KMS-11 (cell line): ENCODE measurements at regions not wholly inside any gene's neighbourhood (a gene's known extent, or its start where the extent isn't known, plus 50 kb on each side); places are given as distances from the start of the nearest gene placed in this dataset.

Source experiments
- H2AFZ ChIP-seq: fragments of 200-600 bp; sonication (generic); 2 replicates; pipeline ENCODE4 v1.6.1; 2016; ENCODE audit warnings: antibody characterized with exemption, mixed run types, low read depth
- H3K27ac ChIP-seq: fragments of 200-600 bp; sonication (generic); 2 replicates; pipeline ENCODE4 v1.6.1; 2016; ENCODE audit warnings: mild to moderate bottlenecking, mixed run types
- H3K27me3 ChIP-seq: fragments of 200-600 bp; sonication (generic); 2 replicates; pipeline ENCODE4 v1.6.1; 2017; ENCODE audit warnings: mild to moderate bottlenecking, low read depth, mixed run types, moderate library complexity; ENCODE audit not compliant: insufficient read depth
- H3K36me3 ChIP-seq: fragments of 200-600 bp; sonication (generic); 2 replicates; pipeline ENCODE4 v1.6.1; 2017; ENCODE audit warnings: mild to moderate bottlenecking, mixed run types; ENCODE audit not compliant: insufficient read depth
- H3K4me1 ChIP-seq: fragments of 200-600 bp; sonication (generic); 2 replicates; pipeline ENCODE4 v1.6.1; 2016; ENCODE audit warnings: mild to moderate bottlenecking, low read depth, mixed run types; ENCODE audit not compliant: poor library complexity, severe bottlenecking
- H3K4me2 ChIP-seq: fragments of 200-600 bp; sonication (generic); 2 replicates; pipeline ENCODE4 v1.7.0; 2016; ENCODE audit warnings: mild to moderate bottlenecking, mixed run types
- H3K4me3 ChIP-seq: fragments of 200-600 bp; sonication (generic); IDR thresholded peaks from 2 replicates; pipeline ENCODE4 v1.6.1; 2017; ENCODE audit warnings: low read depth, low read length, mixed read lengths; ENCODE audit not compliant: insufficient read depth
- H3K79me2 ChIP-seq: fragments of 200-600 bp; sonication (generic); 2 replicates; pipeline ENCODE4 v1.6.1; 2016; ENCODE audit warnings: low read depth, mixed run types; ENCODE audit not compliant: insufficient read depth
- H3K9ac ChIP-seq: fragments of 200-600 bp; sonication (generic); 2 replicates; pipeline ENCODE4 v1.6.1; 2016; ENCODE audit warnings: mild to moderate bottlenecking, mixed run types
- H4K20me1 ChIP-seq: fragments of 200-600 bp; sonication (generic); 2 replicates; pipeline ENCODE4 v1.6.1; 2016; ENCODE audit warnings: mild to moderate bottlenecking, mixed run types; ENCODE audit not compliant: insufficient read depth
- TF ChIP-seq, protein P1 (sequence below): fragments of 200-600 bp; sonication (generic); conservative IDR thresholded peaks from 2 replicates; pipeline ENCODE4 v1.6.1; 2017; ENCODE audit warnings: low read depth, mild to moderate bottlenecking, antibody characterized with exemption, low read length, moderate library complexity, mixed read lengths

DNA sequence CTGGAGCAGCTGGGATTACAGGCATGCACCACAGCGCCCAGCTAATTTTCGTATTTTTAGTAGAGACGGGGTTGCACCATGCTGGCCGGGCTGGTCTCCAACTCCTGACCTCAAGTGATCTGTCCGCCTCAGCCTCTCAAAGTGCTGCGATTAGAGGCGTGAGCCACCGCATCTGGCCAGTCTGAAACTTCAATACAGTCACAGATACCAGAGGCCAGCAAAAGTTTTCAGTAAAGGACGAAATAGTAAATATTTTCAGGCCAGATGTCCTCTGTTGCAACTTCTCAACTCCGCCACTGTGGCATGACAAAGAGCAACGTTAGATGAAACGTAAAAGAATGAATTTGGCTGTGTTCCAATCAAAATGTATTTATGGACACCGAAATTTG is 403.6 kb downstream of the MN1 start:
- Histone ChIP-seq H3K79me2 (no peaks in the 10 kb centered on the region), H3K4me3 (no peak overlapping the region), H3K36me3 (no peaks in the 10 kb centered on the region), H3K27ac (no peak overlapping the region), H3K27me3 (peaks cover 3% of the 10 kb centered on the region; the same call in 1 of the 2 replicates), H2AFZ (no peak overlapping the region), H3K4me2 (no peak overlapping the region), H3K9ac (no peak overlapping the region), H3K4me1 (no peaks in the 10 kb centered on the region), H4K20me1 (no peaks in the 10 kb centered on the region)
- TF ChIP-seq, protein P1, sequence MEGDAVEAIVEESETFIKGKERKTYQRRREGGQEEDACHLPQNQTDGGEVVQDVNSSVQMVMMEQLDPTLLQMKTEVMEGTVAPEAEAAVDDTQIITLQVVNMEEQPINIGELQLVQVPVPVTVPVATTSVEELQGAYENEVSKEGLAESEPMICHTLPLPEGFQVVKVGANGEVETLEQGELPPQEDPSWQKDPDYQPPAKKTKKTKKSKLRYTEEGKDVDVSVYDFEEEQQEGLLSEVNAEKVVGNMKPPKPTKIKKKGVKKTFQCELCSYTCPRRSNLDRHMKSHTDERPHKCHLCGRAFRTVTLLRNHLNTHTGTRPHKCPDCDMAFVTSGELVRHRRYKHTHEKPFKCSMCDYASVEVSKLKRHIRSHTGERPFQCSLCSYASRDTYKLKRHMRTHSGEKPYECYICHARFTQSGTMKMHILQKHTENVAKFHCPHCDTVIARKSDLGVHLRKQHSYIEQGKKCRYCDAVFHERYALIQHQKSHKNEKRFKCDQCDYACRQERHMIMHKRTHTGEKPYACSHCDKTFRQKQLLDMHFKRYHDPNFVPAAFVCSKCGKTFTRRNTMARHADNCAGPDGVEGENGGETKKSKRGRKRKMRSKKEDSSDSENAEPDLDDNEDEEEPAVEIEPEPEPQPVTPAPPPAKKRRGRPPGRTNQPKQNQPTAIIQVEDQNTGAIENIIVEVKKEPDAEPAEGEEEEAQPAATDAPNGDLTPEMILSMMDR: no peak

DNA sequence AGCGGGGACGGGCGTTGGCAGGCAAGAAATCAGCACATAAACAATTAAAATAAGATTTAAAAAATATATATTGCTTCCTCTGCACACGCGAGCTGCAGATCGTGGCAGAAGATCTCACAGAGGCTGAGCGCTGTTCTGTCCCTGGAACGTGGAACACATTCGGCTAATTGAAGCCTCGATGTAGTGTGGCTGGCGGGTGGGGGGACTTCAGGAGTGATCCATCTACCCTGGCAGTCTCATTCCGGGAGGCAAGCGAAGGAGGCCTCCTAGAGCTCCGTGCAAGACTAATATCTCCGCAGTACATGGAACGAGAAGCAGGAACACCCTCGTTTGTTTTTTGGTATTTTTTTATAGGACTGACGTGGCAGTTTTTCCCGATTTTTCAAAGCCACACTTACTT is 402.4 kb downstream of the MN1 start:
- Histone ChIP-seq H3K27me3 (peaks cover 6% of the 10 kb centered on the region; the same call in 1 of the 2 replicates), H2AFZ (no peak overlapping the region), H3K9ac (no peak overlapping the region), H3K27ac (no peak overlapping the region), H3K4me1 (no peaks in the 10 kb centered on the region), H3K79me2 (no peaks in the 10 kb centered on the region), H4K20me1 (no peaks in the 10 kb centered on the region), H3K36me3 (no peaks in the 10 kb centered on the region), H3K4me3 (no peak overlapping the region), H3K4me2 (no peak overlapping the region)
- TF ChIP-seq, protein P1: no peak

DNA sequence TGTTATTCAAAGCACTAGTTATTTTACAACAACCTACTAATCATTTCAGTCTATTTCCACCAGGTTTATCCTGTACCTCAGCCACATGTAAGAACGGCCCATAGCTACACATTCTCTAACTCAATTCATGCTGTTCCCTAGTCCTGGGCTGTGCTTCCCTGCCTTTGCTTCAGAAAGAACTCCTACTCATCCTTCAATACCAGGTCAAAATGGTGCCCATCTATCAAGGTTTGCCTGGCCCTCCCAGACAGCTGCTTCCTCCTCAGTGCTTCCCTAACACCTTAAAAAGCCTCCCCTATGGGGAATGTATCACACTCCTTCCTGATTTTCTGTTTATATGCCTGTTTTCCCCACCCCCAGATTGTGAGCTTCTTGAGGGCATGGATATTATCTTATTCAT is 400.7 kb downstream of the MN1 start:
- no peaks in the 10 kb centered on the region for H3K4me1 ChIP-seq
- peaks cover 8% of the 10 kb centered on the region; the same call in 1 of the 2 replicates for H3K27me3 ChIP-seq
- TF ChIP-seq, protein P1: no peak
- no peak overlapping the region for H3K4me3 ChIP-seq
- H3K27ac ChIP-seq: no peak overlapping the region
- no peak overlapping the region for H3K9ac ChIP-seq
- H4K20me1 ChIP-seq: no peaks in the 10 kb centered on the region
- no peak overlapping the region for H3K4me2 ChIP-seq
- no peaks in the 10 kb centered on the region for H3K79me2 ChIP-seq
- H2AFZ ChIP-seq: no peak overlapping the region
- H3K36me3 ChIP-seq: no peaks in the 10 kb centered on the region

DNA sequence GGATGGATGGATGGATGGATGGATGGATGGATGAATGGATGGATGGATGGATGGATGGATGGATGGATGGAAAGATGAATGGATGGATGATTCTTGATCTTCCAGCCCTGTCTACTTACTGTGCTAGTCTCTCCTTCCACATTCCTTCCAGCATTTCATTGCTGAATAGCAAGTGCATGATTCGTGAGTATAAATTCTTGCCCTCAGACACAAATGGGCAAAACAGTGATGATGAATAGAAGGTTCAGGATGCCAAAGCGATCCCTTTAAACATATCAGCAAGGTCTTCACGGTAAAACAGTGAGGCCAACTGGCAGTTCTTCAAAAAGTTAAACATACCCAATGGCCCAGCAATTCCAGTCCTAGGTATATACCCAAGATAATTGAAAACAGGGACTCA is 400.2 kb downstream of the MN1 start:
- TF ChIP-seq, protein P1: no peak

DNA sequence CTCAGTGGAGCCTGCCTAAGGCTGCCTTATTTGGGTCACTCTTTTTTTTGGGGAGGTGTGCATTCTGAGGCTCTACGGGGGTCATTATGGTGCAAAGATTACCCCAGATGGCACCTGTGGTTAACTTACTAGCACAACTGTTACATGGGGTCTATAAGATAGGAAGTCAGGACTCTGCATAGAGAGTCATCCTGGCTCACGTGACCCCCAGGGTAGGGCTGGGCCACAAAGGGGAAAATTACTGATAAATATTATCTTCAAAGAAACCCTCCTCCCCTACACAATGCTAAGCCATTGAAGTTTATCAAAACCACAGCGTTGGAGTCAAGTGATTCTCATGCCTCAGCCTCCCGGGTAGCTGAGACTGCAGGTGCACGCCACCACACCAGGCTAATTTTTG is 397.1 kb downstream of the MN1 start:
- Histone ChIP-seq H4K20me1 (no peaks in the 10 kb centered on the region), H2AFZ (no peak overlapping the region), H3K4me3 (no peak overlapping the region), H3K9ac (no peak overlapping the region), H3K36me3 (no peaks in the 10 kb centered on the region), H3K4me1 (no peaks in the 10 kb centered on the region), H3K79me2 (no peaks in the 10 kb centered on the region), H3K4me2 (no peak overlapping the region), H3K27me3 (peaks cover 5% of the 10 kb centered on the region; the same call in 1 of the 2 replicates), H3K27ac (no peak overlapping the region)
- TF ChIP-seq, protein P1: no peak

More for the DNA sequence above, 400.2 kb downstream of the MN1 start:
- peaks cover 8% of the 10 kb centered on the region; the same call in 1 of the 2 replicates for H3K27me3 ChIP-seq
- H3K27ac ChIP-seq: no peak overlapping the region
- H2AFZ ChIP-seq: no peak overlapping the region
- H3K36me3 ChIP-seq: no peaks in the 10 kb centered on the region
- H3K9ac ChIP-seq: no peak overlapping the region
- no peaks in the 10 kb centered on the region for H4K20me1 ChIP-seq
- H3K4me1 ChIP-seq: no peaks in the 10 kb centered on the region
- H3K79me2 ChIP-seq: no peaks in the 10 kb centered on the region
- no peak overlapping the region for H3K4me3 ChIP-seq
- no peak overlapping the region for H3K4me2 ChIP-seq
